Lower leg skin (tissue), 3 donors: ENCODE measurements at regions not wholly inside any gene's neighbourhood (a gene's known extent, or its start where the extent isn't known, plus 50 kb on each side); places are given as distances from the start of the nearest gene placed in this dataset.

ENCODE experiments used
- POLR2A ChIP-seq, 2 donors: fragments of 450-650 bp; IDR thresholded peaks; one replicate each; pipeline ENCODE4 v1.6.1; 2016 to 2017; ENCODE audit warnings: antibody characterized with exemption in 2 of 2, mild to moderate bottlenecking in 1 of 2, moderate library complexity in 1 of 2
- TF ChIP-seq, protein P1 (sequence below), 3 donors: fragments of 450-650 bp; IDR thresholded peaks; one replicate each; pipeline ENCODE4 v1.5.1; 2016; ENCODE audit warnings: antibody characterized with exemption in 3 of 3, mild to moderate bottlenecking in 3 of 3, moderate library complexity in 2 of 3

DNA sequence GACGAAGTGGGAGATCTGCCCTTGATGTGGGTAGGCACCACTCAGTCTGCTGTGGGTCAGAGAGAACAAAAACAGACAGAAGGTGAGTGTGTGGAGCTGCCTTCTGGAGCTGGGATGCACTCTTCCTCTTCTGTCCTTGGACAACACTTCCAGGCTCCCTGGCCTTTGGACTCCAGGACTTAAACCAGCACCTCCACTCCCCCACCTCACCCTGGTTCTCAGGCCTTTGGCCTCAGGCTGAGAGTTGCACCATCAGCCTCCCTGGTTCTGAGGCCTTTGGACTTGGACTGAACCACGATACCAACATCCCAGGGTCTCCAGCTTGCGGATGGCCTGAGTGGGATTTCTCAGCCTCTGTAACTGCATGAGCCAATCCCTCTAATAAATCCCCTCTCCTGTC lies 68.1 kb upstream of the STUM start:
- TF ChIP-seq POLR2A (IDR thresholded peaks at IDR 0.05), result no peak
- TF ChIP-seq, protein P1, sequence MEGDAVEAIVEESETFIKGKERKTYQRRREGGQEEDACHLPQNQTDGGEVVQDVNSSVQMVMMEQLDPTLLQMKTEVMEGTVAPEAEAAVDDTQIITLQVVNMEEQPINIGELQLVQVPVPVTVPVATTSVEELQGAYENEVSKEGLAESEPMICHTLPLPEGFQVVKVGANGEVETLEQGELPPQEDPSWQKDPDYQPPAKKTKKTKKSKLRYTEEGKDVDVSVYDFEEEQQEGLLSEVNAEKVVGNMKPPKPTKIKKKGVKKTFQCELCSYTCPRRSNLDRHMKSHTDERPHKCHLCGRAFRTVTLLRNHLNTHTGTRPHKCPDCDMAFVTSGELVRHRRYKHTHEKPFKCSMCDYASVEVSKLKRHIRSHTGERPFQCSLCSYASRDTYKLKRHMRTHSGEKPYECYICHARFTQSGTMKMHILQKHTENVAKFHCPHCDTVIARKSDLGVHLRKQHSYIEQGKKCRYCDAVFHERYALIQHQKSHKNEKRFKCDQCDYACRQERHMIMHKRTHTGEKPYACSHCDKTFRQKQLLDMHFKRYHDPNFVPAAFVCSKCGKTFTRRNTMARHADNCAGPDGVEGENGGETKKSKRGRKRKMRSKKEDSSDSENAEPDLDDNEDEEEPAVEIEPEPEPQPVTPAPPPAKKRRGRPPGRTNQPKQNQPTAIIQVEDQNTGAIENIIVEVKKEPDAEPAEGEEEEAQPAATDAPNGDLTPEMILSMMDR (IDR thresholded peaks at IDR 0.05), result no peak
